PC-3 (cell line): ENCODE measurements at regions not wholly inside any gene's neighbourhood (a gene's known extent, or its start where the extent isn't known, plus 50 kb on each side); places are given as distances from the start of the nearest gene placed in this dataset.

Source experiments
- ATAC-seq: fragments of 200-7000 bp; cut with Tn5 transposase; 2 replicates; pipeline ENCODE4 v1.9.1; 2020; ENCODE audit warnings: mild to moderate bottlenecking, moderate library complexity
- BruUV-seq: library from RNA; stranded (reverse); fragments of 400-500 nt; replicated peaks from 2 replicates; lab custom pipeline; 2021; lab: Mats Ljungman, UMichigan
- CTCF ChIA-PET: fragments of 300-600 bp; sonication (Branson Sonifier 250); formaldehyde crosslinking; loops from one replicate; lab custom pipeline; 2022; ENCODE audit warnings: antibody characterized with exemption; lab: Charles Lee
- POLR2A ChIA-PET: fragments of 300-600 bp; sonication (Branson Sonifier 250); formaldehyde crosslinking; loops from one replicate; lab custom pipeline; 2022; ENCODE audit warnings: antibody characterized with exemption; ENCODE audit not compliant: unreplicated experiment; lab: Charles Lee
- DNase-seq: peaks from one replicate; pipeline ENCODE4 v3.0.0-alpha.2; 2015
- H2AFZ ChIP-seq: fragments of 300-600 bp; sonication (generic); 2 replicates; pipeline ENCODE4 v1.6.0; 2016; ENCODE audit warnings: antibody characterized with exemption, low read length
- H3F3A ChIP-seq: fragments of 300-600 bp; sonication (generic); one replicate; pipeline ENCODE4 v1.6.0; 2017; ENCODE audit warnings: antibody characterized with exemption, low read length, control low read depth, mild to moderate bottlenecking; ENCODE audit not compliant: unreplicated experiment
- H3K27ac ChIP-seq: fragments of 300-600 bp; sonication (generic); 2 replicates; pipeline ENCODE4 v1.5.1; 2016; ENCODE audit warnings: mild to moderate bottlenecking, low read length
- H3K27me3 ChIP-seq: fragments of 300-600 bp; sonication (generic); 2 replicates; pipeline ENCODE4 v1.6.1; 2016; ENCODE audit warnings: low read length, mixed read lengths
- H3K36me3 ChIP-seq: fragments of 300-600 bp; sonication (generic); 2 replicates; pipeline ENCODE4 v1.6.1; 2016; ENCODE audit warnings: low read depth, mixed run types, low read length, mixed read lengths
- H3K4me1 ChIP-seq: fragments of 300-600 bp; sonication (generic); 2 replicates; pipeline ENCODE4 v1.5.1; 2016; ENCODE audit warnings: low read length; ENCODE audit not compliant: insufficient read depth
- H3K4me2 ChIP-seq: fragments of 300-600 bp; sonication (generic); 2 replicates; pipeline ENCODE4 v1.6.0; 2016; ENCODE audit warnings: low read length
- H3K4me3 ChIP-seq: fragments of 300-600 bp; sonication (generic); 2 replicates; pipeline ENCODE4 v1.5.1; 2016; ENCODE audit warnings: mild to moderate bottlenecking, low read length, mixed read lengths
- H3K79me2 ChIP-seq: fragments of 300-600 bp; sonication (generic); 2 replicates; pipeline ENCODE4 v1.6.1; 2017; ENCODE audit warnings: low read length, mixed read lengths
- H3K9ac ChIP-seq: fragments of 300-600 bp; sonication (generic); 2 replicates; pipeline ENCODE4 v1.6.0; 2016; ENCODE audit warnings: mild to moderate bottlenecking, low read length
- H3K9me2 ChIP-seq: fragments of 300-600 bp; sonication (generic); replicated peaks from 2 replicates; pipeline ENCODE4 v1.6.1; 2016; ENCODE audit warnings: mixed run types, low read length, mixed read lengths
- H3K9me3 ChIP-seq: fragments of 300-600 bp; sonication (generic); 2 replicates; pipeline ENCODE4 v1.6.1; 2016; ENCODE audit warnings: low read length, mixed read lengths
- H4K20me1 ChIP-seq: fragments of 300-600 bp; sonication (generic); 2 replicates; pipeline ENCODE4 v1.6.1; 2016; ENCODE audit warnings: low read length, mixed read lengths
- EZH2 ChIP-seq: fragments of 300-600 bp; sonication (generic); IDR thresholded peaks from one replicate; pipeline ENCODE4 v1.6.1; 2017; ENCODE audit warnings: antibody characterized with exemption, mild to moderate bottlenecking, low read length; ENCODE audit not compliant: unreplicated experiment
- EZH2phosphoT487 ChIP-seq: fragments of 300-600 bp; sonication (generic); IDR thresholded peaks from 2 replicates; pipeline ENCODE4 v1.6.1; 2018; ENCODE audit warnings: mild to moderate bottlenecking, antibody characterized with exemption, low read length, borderline replicate concordance
- intact Hi-C: fragments of 100-400 bp; cut with micrococcal nuclease; formaldehyde crosslinking; loops from 2 replicates; pipeline ENCODE4 v1.9.0; 2023
- TF ChIP-seq, protein P1 (sequence below): fragments of 300-600 bp; sonication (generic); conservative IDR thresholded peaks from 2 replicates; pipeline ENCODE4 v1.5.1; 2017; ENCODE audit warnings: antibody characterized with exemption, low read depth, mild to moderate bottlenecking, low read length

GRCh38 chr5:82375488-82376244 is 97.5 kb upstream of the RPS23 start:
- H3K9me2 ChIP-seq: no peaks in the 10 kb centered on the region
- ChIA-PET CTCF (no interaction called here), POLR2A (no interaction called here)
- no peaks in the 10 kb centered on the region for H3K36me3 ChIP-seq
- no peak overlapping the region for H3K9ac ChIP-seq
- DNase-seq: no peak
- H3K4me3 ChIP-seq: no peak overlapping the region
- H3K27ac ChIP-seq: no peak overlapping the region
- TF ChIP-seq, protein P1, sequence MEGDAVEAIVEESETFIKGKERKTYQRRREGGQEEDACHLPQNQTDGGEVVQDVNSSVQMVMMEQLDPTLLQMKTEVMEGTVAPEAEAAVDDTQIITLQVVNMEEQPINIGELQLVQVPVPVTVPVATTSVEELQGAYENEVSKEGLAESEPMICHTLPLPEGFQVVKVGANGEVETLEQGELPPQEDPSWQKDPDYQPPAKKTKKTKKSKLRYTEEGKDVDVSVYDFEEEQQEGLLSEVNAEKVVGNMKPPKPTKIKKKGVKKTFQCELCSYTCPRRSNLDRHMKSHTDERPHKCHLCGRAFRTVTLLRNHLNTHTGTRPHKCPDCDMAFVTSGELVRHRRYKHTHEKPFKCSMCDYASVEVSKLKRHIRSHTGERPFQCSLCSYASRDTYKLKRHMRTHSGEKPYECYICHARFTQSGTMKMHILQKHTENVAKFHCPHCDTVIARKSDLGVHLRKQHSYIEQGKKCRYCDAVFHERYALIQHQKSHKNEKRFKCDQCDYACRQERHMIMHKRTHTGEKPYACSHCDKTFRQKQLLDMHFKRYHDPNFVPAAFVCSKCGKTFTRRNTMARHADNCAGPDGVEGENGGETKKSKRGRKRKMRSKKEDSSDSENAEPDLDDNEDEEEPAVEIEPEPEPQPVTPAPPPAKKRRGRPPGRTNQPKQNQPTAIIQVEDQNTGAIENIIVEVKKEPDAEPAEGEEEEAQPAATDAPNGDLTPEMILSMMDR: no peak
- TF ChIP-seq EZH2 (no peak), EZH2phosphoT487 (no peak)
- H3K27me3 ChIP-seq: no peaks in the 10 kb centered on the region
- H3K4me2 ChIP-seq: no peak overlapping the region
- no peaks in the 10 kb centered on the region for H3K79me2 ChIP-seq
- intact Hi-C loops: no loop called here
- ATAC-seq: no peak
- no peaks in the 10 kb centered on the region for H3K4me1 ChIP-seq
- no peaks in the 10 kb centered on the region for H3F3A ChIP-seq
- no TSS peak for BruUV-seq
- H4K20me1 ChIP-seq: no peaks in the 10 kb centered on the region
- no peaks in the 10 kb centered on the region for H3K9me3 ChIP-seq
- H2AFZ ChIP-seq: no peak overlapping the region

DNA sequence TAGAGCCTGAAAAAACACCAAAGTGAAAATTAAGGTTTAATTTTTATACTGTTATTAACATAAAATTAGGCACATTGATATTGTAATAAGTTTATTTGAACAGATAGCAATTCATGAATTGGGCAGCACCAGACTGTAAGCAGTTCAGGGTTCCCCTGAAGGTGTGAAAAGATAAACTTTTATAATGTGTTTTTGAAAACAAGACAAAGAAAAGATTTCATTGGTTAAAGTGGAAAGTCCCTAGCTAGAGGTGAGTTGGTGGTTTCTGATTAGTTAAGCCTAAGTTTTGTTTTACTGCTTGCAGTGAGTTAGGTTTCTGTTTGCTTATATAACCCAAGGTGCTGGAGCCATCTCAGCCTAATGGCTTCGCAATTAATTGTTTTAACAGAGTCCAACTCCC is 96.5 kb upstream of the RPS23 start:
- no peak for TF ChIP-seq EZH2phosphoT487

DNA sequence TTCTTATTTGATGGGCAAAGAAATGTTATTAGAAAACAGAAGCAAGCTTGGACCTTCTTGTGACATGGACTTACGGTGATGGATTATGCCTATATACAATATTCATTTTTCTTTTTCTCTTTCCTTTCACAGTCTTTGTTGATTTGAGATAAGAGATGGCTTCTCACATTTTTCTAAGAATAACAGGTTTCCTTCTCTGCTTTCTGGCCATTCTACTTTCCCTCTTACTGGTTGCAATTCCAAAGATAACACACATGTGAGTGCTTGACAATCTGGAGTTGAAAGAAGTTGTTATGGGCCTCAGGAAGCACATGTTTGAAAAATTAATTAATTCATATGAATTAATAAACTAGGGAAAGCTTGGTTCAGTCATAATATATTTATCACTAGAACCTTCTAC is 89.8 kb upstream of the RPS23 start:
- Histone ChIP-seq H2AFZ (no peak overlapping the region), H4K20me1 (no peaks in the 10 kb centered on the region), H3K4me1 (peaks cover 22% of the 10 kb centered on the region), H3K79me2 (no peaks in the 10 kb centered on the region), H3F3A (peaks cover 6% of the 10 kb centered on the region), H3K9ac (no peak overlapping the region), H3K27me3 (no peaks in the 10 kb centered on the region), H3K4me3 (no peak overlapping the region), H3K4me2 (no peak overlapping the region), H3K27ac (no peak overlapping the region), H3K9me3 (no peaks in the 10 kb centered on the region), H3K36me3 (no peaks in the 10 kb centered on the region), H3K9me2 (no peaks in the 10 kb centered on the region)
- BruUV-seq: no TSS peak
- CTCF ChIA-PET: no interaction called here
- DNase-seq (no peak), ATAC-seq (no peak)
- TF ChIP-seq EZH2 (no peak), EZH2phosphoT487 (no peak)
- TF ChIP-seq, protein P1: no peak
- POLR2A ChIA-PET: interaction anchor here (0.7 kb wide), 1 partner anchor 47 kb away, joined by 8 read pairs; no protein-coding TSS in a partner anchor
- intact Hi-C loops: no loop called here

More for the DNA sequence above, 96.5 kb upstream of the RPS23 start:
- H3K79me2 ChIP-seq: no peaks in the 10 kb centered on the region
- no peak overlapping the region for H3K9ac ChIP-seq
- H3K27ac ChIP-seq: no peak overlapping the region
- H3K9me3 ChIP-seq: no peaks in the 10 kb centered on the region
- no peaks in the 10 kb centered on the region for H3F3A ChIP-seq
- no peaks in the 10 kb centered on the region for H3K9me2 ChIP-seq
- H3K27me3 ChIP-seq: no peaks in the 10 kb centered on the region
- intact Hi-C loops: no loop called here
- H3K4me2 ChIP-seq: no peak overlapping the region
- DNase-seq (no peak), ATAC-seq (no peak)
- CTCF ChIA-PET: no interaction called here
- POLR2A ChIA-PET: no interaction called here
- H3K4me3 ChIP-seq: no peak overlapping the region
- H2AFZ ChIP-seq: no peak overlapping the region
- no peaks in the 10 kb centered on the region for H3K4me1 ChIP-seq
- no peaks in the 10 kb centered on the region for H4K20me1 ChIP-seq
- no TSS peak for BruUV-seq
- H3K36me3 ChIP-seq: no peaks in the 10 kb centered on the region
